NCI-H1092 treated with DMSO at 0.1 percent for 48 hours (cell line): ENCODE measurements at regions not wholly inside any gene's neighbourhood (a gene's known extent, or its start where the extent isn't known, plus 50 kb on each side); places are given as distances from the start of the nearest gene placed in this dataset.
"Not testable (repeated sequence)": the region's sequence is repeated elsewhere in the genome, so short reads cannot be mapped to it uniquely, and the experiment has no call there.

ENCODE experiments used
- DNase-seq: peaks from one replicate; lab custom pipeline; 2025; lab: John Stamatoyannopoulos, UW

DNA sequence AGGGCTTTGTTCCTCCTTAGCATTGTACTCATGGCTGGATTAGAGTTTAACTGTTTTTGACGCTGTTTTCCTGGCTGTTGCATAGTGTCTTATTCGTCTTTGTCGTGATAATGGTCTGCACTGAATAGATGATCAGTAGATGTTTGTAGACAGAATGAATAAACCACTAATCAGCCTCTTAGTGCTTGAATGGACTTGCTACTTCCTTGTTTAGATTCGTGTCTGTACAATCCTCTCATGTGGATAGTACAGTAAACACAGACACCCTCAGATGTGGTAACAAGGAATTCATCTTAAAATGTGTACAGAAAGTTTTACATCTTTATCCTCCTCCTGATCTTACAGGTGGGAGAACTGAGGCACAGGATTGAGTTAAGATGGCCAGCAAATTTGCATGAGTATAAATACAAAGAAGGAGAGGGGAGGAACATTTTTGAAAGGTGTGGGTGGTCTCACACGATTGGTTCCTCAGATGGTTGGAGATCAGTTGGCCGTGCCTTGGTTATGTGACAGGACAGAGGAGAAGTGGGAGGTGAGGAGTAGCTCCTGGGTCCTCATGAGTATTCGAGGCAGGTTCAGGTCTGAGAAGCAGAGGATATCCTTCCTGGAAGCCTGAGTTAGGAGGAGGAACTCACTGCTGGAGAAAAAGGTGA, 196.0 kb downstream of the KLRB1 start:
- DNase-seq: not testable (repeated sequence)

DNA sequence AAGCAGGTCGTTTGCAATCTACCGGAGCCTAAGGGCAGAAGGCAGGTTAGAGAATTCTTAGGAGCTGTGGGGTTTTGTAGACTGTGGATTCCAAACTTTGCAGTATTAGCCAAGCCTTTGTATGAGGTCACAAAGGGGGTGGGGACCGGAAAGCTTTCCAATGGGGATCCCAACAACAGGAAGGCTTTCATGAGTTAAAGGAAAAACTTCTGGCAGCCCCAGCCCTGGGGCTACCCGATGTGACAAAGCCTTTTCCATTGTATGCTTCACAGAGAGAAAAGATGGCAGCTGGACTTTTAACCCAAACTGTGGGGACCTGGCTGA, 199.2 kb upstream of the PZP start:
- DNase-seq: not testable (repeated sequence)

DNA sequence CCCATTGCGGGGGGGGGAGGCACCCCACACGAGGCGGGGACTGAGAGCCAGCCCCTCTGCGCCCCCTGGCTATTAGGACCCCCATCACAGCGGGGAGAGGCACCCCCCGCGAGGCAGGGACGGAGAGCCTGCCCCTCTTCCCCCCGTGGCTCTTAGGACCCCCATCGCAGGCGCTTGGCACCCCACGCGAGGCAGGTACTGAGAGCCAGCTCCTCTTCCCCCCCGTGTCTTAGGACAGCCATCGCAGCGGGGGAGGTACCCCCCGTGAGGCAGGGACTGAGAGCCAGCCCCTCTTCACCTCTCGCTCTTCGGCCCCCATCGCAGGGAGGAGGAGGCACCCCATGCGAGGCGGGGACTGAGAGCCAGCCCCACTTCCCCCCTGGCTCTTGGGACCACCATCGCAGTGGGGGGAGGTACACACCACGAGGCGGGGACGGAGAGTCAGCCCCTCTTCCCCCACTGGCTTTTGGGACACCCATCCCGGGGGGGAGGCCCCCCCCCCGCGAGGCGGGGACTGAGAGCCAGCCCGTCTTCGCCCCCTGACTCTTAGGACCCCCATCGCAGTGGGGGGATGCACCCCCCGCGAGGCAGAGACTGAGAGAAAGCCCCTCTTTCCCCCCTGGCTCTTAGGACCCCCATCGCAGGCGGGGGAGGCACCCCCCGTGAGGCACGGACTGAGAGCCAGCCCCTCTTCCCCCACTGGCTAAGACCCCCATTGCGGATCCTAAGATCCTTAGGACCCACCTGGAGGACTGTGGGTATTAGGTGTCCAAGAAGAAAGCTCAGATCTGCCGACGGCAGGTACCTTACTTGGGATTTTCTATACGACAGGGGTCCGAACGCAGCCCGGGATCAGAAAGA, 198.6 kb upstream of the PZP start:
- no peak for DNase-seq

DNA sequence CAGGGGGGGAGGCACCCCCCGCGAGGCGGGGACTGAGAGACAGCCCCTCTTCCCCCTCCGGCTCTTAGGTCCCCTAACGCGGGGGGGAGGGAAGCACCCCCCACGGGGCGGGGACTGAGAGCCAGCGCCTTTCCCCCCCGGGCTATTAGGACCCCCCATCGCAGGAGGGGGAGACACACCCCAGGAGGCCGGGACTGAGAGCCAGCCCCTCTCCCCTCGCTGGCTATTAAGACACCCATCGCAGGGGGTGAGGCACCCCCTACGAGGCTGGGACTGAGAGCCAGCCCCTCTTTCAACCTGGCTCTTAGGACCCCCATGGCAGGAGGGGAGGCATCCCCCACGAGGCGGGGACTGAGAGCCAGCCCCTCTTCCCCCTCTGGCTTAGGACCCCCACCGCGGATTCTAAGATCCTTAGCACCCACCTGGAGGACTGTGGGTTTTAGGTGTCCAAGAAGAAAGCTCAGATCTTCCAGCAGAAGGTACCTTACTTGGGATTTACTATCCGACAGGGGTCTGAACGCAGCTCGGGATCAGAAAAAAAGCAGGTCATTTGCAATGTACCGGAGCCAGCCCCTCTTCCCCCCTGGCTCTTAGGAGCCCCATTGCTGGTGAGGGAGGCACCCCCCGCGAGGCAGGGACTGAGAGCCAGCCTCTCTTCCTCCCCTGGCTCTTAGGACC, 197.8 kb upstream of the PZP start:
- DNase-seq: no peak

DNA sequence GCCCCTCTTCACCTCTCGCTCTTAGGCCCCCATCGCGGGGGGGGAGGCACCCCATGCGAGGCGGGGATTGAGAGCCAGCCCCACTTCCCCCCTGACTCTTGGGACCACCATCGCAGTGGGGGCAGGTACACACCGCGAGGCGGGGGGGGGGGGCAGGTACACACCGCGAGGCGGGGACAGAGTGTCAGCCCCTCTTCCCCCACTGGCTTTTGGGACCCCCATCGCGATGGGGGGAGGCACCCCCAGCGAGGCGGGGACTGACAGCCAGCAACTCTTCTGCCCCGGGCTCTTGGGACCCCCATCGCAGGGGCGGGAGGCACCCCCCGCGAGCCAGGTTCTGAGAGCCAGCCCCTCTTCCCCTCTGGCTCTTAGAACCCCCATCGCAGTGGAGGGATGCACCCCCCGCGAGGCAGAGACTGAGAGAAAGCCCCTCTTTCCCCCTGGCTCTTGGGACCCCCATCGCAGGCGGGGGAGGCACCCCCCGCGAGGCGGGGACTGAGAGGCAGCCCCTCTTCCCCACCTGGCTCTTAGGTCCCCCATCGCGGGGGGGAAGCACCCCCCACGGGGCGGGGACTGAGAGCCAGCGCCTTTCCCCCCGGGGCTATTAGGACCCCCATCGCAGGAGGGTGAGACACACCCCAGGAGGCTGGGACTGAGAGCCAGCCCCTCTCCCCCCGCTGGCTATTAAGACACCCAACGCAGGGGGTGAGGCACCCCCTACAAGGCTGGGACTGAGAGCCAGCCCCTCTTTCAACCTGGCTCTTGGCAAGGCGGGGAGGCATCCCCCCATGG, 196.5 kb upstream of the PZP start:
- no peak for DNase-seq

- no peak for DNase-seq
Observed at GRCh38 chr12:9404031-9404430, 195.8 kb upstream of the PZP start.

- not testable (repeated sequence) for DNase-seq
Observed at GRCh38 chr12:9402432-9403040, 194.3 kb upstream of the PZP start.

GRCh38 chr12:9396367-9396766, 188.2 kb upstream of the PZP start:
- DNase-seq: not testable (repeated sequence)

DNA sequence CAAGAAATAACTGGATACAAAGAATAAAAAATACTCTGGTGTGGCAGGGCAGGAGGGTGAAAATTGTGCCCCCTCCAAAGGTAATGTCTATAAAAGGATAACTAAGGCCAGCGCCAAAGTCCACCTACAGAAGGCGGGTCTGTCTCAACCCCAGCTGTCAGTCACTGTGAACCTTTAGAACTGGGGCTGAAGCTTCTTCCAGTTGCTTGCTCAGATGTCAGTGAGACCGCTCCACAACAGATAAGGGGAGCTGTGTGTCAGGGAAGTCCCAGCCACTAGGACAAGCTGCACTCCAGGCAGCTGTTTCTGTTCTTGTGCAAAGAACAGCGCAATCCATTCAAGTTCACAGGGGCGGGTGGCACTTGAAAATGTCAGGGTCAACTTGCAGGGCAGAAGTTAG, 187.0 kb upstream of the PZP start:
- not testable (repeated sequence) for DNase-seq

- no peak for DNase-seq
Observed at GRCh38 chr12:9392842-9393241, 184.6 kb upstream of the PZP start.

GRCh38 chr12:9391815-9392214, 183.6 kb upstream of the PZP start:
- DNase-seq: no peak

GRCh38 chr12:9390761-9391160, 182.6 kb upstream of the PZP start:
- DNase-seq: no peak

GRCh38 chr12:9389796-9390195, 181.6 kb upstream of the PZP start:
- no peak for DNase-seq

DNA sequence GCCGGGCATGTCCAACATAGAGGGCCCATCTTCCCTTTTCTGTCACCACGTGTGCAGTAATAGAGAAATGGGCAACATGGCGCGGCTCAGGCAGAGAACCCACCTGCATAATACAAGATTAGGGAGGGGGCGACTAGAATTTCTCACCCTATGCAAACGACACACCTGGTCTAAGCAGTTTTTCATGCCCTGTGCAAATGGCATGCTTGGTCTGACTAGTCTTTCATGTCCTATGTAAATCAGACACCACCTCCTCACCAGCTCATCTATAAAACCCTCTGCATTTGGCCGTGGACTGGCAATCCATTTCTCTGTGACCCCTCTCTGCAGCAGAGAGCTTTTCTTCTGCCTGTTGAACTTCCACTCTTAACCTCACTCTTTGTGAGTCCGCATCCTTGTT, 180.2 kb upstream of the PZP start:
- no peak for DNase-seq

GRCh38 chr12:9387450-9387849, 179.3 kb upstream of the PZP start:
- no peak for DNase-seq

- no peak for DNase-seq
Observed at GRCh38 chr12:9383585-9383984, 175.4 kb upstream of the PZP start.

DNA sequence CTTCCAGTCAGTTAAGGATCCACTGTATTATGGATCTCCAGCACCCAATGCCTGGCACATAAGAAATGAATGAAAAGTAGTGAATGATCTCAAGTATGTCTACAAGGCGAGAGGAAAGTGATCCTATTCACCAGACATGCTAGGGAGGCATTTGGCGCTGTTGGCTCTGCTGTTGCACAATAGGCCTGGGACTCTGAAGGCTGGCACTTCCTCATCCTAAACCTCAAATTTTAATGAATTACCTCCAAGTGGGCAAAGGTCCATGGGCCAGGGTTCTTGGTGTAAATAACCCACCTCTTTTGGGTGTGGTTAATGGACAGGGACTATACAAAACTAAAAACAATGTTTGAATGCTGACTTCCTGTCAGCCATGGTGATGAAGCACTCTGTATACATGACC, 173.4 kb upstream of the PZP start:
- no peak for DNase-seq

DNA sequence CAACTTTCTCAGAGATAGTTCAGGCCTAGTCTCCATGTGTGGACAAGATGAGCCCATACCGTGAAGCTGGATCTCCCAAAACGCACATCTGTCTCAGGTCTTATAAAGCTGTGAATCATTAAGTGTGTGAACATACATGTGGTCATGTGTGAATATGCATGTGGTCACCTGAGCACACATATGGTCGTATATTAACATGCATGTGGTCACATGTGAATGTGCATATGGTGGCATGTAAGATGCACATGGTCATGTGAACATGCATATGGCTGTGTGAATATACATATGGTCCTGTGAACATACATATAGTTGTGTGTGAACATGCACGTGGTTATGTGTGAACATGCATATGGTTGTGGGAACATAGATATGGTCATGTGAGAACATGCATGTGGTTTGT, 172.5 kb upstream of the PZP start:
- DNase-seq: no peak

GRCh38 chr12:9379023-9379742, 171.0 kb upstream of the PZP start:
- DNase-seq: no peak

GRCh38 chr12:9378430-9378835, 170.2 kb upstream of the PZP start:
- DNase-seq: no peak

GRCh38 chr12:9372202-9372601, 164.0 kb upstream of the PZP start:
- peak; percentile 9 for DNase-seq
